HG02610 (cell line): ENCODE measurements at regions not wholly inside any gene's neighbourhood (a gene's known extent, or its start where the extent isn't known, plus 50 kb on each side); places are given as distances from the start of the nearest gene placed in this dataset.
"Not testable (repeated sequence)": the region's sequence is repeated elsewhere in the genome, so short reads cannot be mapped to it uniquely, and the experiment has no call there.

Source experiments
- ATAC-seq: cut with Tn5 transposase; IDR thresholded peaks from one replicate; pipeline ENCODE4 v1.9.1; 2021; ENCODE audit warnings: mild to moderate bottlenecking, moderate library complexity; ENCODE audit not compliant: unreplicated experiment

DNA sequence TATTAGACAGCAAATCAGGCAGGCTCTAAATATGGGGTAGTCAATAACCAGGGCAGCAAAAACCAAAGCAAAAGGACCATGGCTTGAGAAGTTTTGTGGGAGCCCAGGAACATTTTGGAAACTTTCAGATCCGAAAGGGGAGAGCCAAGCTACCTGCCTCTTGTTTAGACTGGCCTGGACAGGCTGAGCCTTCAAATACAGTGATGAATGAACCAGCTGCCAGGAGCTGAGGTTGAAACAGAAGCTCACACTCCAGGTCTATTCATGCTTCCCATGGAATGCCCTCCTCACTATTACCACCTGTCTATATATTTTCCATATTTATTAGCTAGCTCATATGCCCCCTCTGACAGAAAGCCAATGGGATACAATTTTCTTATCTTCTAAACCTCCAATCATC is 150.8 kb upstream of the SLC44A1 start:
- no peak for ATAC-seq

DNA sequence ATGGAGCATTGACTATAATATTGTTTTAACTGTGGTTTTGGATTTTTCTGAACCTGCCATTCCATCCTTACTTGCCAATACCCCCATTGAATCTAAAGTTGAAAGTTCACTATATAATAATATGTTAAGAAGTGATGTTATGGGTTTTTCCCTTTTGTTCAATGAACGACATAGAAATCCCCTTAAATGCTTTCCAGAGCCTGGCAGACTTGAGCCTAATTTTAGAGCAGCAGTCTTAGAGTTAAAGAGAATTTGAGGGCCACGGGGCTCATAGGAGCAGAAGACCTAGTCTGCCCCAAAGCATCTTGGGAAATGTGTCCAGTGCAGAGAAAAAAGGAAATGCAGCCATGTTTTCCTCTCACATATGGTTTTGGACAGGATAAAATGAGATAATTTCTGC is 146.1 kb upstream of the SLC44A1 start:
- ATAC-seq: no peak

DNA sequence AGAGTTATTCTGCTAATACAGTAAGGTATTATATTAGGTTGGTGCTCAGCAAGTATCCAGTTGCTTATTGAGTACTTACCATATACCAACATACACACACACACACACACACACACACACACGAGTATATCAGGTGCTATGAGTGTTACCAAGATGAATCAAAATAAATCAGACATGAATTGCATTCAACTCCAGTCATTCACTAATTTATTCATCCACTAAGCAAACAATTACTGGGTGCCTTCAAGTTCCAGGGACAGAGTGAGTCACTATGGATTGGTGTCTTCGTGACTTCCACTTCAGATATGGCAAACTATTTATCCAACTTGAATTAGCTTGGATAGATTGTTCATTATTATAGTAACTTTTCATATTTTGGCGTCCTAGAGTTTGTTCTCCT is 140.7 kb upstream of the SLC44A1 start:
- no peak for ATAC-seq

DNA sequence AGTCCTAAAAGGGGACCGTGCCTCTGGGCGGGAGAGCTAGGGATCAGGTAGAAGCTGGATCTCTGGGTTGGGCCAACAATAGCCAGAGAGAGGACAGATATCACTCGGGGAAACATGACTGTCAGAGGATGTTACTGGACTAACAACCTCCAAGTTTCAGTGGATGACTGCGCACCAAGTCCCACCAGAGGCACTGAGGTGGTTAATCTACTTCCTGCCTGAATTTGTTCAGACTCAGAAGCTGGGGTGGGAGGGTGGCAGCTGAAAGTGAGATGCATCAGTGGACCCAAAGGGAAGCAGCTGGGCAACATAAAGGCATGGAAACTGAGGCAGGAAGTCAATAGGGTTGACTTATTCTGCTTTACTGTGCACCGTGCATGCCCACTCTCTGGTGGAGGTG is 130.1 kb upstream of the SLC44A1 start:
- no peak for ATAC-seq

DNA sequence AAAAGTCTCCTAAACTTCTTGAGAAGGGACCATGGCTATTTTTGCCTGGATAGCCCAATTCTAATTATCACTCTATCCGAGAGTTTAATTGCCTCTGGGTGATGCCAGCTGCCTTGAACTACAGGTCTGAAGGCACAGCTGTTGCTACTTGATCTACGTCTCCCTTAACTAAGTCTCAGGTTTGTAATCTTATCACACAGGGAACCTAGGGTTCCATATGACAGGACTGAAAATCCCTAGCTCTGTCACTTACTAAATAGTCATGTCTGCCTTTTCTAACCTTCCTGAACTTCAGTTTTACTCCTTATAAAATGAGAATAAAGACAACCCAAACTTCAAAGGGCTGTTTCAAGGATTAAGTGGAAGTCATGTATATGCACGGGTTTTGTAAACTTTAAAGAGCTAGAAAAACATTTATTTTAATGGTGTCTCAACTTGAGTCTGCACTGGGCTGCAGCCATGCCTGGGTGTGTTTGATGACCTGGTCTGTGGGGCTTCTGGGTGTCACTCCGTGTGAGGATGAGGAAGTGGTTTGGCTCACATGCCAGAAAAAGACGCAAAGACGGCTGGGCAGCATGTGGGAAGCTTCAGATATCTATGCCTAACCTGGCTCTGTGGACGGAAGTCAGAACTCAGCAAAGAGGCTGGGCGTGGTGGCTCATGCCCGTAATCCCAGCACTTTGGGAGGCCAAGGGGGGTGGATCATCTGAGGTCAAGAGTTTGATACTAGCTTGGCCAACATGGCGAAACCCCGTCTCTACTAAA is 129.3 kb upstream of the SLC44A1 start:
- peak; percentile 82 for ATAC-seq

DNA sequence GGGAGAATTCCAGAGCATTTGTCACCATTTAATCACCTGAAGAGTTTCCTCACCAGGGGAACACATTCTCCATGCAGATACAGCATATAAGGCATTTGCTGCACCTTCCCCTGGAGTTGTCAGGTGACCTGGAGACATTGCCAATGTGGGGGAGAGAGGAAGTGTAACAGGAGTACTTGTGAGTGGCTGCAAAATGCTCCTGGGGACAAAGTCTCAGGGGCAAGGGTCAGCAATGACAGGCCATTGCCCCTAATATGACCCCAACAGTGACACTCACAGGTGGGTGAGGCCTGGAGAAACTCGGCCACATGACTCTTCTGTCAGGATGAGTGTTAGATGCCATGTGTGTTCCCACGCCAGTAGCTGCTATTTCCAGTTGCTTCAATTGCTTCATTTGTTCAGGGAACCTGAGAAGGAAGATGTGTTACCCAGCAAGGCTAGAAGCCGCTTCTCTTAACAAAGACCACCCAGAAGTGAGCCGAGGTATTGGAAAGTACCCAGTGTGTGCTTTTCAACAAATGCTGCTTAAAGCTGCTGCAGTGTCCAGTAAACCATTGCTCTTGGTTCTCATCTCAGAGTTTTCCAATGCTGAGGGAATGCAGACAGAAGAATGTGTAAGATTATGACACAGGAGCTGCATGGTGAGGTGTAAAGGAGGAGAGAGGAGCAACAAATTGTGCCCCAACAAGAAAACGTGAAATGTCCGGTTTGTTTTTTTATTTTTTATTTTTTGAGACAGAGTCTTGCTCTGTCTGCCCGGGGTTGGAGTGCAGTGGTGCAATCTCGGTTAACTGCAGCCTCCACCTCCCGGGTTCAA is 128.2 kb upstream of the SLC44A1 start:
- no peak for ATAC-seq

DNA sequence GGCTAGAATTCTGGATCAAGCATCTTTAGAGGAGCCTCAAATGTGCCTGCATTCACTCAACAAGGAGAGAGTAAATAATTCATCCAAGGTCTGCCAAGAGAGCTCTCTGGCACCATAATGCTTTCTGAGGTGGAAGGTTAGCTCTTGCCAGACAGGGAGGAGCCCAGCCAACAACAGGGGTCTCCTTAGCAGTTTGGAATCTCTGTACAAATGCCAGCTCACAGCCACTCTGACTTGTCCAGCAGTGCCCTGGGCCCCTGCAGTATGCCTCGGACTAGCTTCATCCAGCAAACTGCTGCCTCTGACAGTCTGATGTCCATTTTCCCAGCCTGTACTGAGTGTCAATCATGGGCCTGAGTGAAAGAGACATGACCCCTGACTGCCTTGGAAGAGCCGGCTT is 127.2 kb upstream of the SLC44A1 start:
- no peak for ATAC-seq

DNA sequence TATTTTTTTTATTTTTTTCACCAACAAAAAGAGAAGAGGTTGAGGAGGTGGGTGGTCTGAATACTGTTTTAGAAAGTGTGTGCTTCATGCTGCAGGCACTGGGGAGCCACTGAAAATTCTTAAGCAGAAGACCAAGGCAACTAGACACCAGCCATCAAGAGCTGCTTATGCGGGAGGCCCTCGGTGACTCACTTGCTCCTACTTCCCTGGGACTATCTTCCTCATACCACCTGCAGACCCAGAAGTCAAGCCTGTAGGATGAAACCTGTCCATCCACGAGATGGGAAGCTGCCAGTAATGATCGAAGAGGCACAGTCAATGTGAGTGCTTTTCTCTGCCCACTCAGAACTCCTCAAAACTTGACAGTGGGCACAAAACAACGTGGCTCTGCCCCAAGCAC is 125.8 kb upstream of the SLC44A1 start:
- no peak for ATAC-seq

DNA sequence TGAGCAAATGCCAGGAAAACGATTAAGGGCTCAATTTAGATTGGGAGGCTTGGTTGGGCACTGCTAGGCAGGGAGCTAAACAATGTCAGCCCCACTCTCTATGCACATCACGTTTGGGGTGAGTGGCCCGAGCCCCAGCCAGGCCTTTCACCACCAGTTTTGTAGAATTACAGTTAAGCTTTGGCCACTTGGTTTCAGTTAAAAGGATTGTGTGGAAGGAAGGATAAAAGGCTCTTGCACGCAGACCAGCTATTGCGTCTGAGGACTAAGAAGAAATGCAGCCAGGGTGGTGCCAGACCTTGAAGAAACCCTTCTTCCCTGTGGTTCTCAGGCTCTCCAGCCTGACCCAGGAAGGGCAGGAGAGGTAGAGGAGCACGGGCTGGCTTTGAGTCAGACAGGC is 125.3 kb upstream of the SLC44A1 start:
- ATAC-seq: no peak

DNA sequence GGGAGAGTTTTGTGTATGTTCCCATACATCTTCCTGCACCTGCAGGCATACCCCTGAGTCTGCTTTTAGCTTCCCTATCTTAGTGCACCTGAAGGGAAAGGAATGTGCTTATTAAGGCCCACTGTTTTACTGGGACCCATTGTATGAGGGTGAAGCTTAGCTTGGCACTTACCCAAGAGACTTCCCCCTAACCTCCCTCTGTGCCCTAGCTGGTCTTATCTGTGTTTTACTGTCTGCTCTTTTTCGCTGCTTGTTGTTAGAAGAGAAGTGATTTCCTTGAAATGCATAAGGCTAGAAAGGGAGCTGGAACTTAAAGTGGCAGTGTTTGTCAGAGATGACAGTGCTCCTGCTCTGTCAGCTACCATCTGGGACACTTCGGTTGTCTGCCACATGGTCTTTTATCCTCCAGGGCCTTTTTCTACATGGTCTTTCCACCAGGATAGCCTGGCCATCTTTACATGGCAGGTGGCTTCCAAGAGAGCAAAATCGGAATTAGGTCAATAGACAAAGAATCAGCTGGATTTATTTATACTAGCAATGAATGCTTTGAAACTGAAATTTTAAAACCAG is 122.5 kb upstream of the SLC44A1 start:
- no peak for ATAC-seq

DNA sequence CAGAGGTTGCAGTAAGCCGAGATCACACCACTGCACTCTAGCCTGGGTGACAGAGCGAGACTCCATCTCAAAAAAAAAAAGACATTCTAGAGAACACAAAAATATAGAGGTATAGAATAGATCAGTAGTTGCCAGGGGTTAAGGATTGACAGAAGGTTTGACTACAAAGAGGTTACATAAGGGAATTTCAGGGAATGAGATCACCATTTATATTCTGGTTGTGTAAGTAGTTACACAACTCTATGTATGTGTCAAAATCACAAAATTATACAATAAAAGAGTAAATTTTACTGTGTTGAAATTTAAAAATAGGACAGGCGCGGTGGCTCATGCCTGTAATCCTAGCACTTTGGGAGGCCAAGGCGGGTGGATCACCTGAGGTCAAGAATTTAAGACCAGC is 119.9 kb upstream of the SLC44A1 start:
- ATAC-seq: not testable (repeated sequence)

DNA sequence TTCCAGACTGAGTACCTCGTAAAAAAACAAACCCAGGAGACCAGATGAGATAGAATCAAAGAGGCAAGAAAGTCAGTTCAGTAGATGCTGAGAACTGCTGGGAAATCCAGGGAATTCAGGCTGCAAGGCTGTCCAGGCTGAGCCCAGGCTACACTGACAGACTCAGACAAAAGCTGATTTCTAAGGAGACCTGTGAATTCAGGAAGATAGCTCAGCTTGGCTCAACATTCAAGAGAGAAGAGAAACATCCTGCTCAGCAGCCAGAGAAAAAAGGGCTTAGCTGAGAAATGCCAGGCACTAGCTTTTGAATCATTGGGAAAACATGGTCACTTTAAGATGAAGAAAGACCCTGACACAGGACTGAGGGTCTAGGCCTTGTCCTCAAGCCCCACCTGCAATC is 118.2 kb upstream of the SLC44A1 start:
- ATAC-seq: no peak

DNA sequence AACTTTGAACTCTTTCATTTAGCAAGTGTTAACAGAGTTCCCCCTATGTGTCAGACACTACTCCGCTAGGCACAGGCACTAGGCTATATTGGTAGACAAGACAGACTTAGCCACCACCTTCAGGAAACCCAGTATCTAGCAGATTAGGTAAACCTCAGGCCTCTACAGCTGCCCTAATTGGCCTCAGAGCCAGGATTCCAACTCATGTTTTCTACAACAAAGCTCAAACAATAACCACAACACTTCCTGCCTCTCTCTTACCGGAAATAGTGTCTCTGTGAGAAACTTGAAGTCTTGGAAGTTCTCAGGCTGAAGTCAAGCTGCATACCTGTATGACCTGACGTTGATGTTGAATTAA is 116.6 kb upstream of the SLC44A1 start:
- peak; percentile 99 for ATAC-seq

DNA sequence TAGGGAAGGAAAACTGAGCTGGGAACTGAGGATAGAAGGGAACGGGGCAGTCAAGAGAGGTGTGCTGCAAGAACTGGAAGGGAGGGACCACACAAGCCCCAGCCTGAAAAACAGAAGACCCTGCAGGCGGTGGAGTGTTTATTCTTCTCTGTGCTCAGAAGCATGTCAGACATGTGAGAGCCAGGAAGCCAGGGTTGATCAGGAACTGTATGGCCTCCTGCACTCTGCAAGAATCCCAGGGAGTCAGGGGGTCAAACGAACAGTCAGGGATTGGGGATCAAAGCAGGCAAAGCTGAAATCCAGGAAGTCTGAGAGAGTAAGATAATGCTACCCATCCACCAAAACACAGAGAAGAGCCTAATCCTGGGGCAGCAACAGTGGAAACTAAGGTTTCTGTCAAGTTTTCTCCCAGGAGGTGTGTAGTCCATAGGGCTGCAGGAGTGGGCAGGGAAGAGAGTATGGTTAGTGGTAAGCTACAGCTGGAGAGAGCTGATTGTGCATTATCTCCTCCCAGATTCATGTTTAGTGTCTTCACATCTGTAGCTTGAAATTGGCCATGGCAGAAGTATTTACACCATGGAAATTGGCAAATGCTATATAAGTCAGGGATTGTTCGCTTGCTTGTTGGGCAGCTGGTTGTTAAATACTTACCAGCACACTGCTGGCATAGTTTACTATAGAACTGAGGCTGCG is 115.4 kb upstream of the SLC44A1 start:
- ATAC-seq: no peak

DNA sequence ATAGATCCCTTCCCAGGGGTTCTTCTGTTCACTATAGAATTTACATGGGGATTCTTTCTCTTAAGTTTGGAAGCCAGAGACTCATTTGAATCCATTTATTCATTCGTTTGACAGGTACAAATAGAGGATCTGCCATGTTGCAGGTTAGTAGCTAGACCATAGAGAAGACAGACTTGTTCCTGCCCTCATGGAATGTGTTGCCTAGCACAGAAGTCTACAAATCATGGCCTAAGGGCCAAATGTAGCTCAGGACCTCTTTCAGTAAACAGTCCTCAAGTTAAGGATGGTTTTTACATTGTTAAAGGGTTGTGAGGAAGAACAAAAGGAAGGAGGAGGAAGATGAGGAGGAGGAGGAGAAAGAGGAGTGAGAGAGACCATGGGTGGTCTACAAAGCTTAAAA is 114.7 kb upstream of the SLC44A1 start:
- ATAC-seq: no peak

DNA sequence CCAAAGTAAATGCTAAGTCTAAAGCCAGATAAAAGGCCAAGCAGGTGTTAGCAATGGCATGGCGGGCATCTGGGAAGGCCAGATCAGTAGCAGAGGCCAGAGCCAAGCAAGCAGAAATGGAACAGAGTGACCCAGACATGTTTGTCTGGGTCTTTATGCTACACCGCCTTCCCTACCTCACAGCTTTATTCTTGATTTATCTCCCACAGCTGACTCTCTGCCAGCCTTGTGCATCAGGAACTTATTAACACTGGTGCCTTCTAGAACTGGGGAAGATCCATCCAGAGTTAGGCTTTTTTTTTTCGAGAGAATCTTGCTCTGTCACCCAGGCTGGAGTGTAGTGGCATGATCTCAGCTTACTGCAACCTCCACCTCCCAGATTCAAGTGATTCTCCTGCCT is 112.5 kb upstream of the SLC44A1 start:
- ATAC-seq: no peak

DNA sequence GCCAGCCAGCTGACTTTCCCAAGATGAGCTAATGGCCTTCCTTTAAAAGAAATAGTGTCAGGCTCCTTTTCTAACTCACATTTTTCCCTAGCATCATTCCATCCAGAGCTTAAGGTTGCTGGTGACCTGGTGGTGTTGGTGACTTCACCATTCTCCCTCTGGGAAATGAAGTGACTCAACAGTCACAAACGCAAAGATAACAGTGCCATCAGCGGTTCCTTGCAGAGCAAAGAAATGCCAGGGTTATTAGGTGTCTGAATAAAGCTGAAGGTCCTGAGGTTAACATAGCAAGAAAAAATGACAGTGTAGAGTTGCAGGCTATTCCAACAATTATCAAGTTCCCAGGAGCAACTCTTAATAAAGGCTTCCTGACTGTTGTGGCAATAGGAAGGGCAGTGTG is 111.8 kb upstream of the SLC44A1 start:
- no peak for ATAC-seq

DNA sequence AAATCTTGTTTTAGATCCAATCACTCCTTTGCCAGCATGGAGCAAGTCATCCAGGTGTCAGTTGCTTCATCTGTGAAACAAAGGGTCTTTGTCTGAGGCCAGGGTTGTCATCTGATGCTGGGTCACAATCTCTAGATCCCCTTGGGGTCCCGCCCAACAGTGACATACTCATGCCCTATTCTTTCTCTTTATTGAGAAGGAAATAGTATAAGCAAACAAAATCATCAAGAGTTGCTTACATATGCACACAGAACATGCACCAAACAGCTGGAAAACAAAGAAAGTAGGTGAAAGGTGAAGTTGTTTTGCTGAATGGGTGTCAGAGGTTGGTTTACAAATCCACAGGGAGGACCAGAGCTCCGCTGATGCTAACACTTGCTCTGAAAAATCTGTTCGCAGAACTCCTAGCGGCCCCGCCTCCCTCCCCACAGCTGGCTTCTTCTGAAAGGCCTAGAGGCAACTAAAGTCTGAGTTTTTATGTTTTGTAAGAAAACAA is 106.1 kb upstream of the SLC44A1 start:
- no peak for ATAC-seq

DNA sequence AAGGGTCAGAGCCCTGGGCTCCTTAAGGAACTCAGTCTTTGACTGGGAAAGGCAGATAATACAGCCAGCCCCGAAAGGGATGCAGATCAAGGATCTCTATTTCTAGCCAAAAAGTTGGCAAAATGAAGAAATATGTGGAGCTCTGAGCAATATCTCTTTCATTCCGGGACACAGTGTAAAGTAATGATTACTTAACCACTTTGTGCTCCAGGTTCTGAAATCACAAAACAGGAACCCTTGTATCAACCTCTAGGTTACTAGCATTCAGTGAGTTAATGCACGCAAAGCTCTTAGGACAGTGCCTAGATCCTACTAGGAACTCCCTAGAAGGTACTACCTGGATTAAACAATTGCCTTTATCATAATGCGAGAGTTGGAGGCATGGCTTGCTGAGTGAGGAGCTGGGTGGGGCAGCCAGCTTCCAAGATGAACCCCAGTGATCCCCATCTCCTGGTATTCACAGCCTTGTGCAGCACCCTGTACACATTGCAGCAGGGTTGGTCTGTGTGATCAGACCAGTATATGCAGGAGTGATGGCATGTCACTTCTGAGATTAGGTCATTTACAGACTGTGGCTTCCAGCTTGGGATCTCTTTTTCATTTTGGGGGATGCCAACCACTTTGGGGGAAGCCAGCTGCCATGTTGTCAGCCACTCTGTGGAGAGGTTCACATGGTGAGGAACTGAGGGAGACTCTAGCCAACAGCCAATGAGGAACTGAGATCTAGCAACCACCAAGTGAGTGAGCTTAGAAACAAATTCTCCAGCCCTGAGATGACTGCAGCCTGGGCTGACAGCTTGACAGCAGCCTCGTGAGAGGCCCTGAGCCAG is 103.1 kb upstream of the SLC44A1 start:
- peak; percentile 92 for ATAC-seq

DNA sequence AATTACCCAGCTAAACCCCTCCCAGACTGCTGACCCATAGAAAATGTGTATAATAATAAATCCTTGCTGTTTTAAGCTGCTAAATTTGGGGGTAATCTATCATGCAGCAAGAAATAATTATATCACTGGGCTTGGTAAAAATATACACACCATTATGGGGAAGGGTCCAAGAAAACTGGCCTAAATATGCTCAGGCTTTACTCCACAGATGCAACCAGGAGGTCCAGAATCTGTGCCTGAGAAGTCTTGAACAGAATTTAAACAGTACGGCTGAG is 102.5 kb upstream of the SLC44A1 start:
- no peak for ATAC-seq
